Mucosa of gallbladder (tissue), 1 donor: ENCODE measurements at regions not wholly inside any gene's neighbourhood (a gene's known extent, or its start where the extent isn't known, plus 50 kb on each side); places are given as distances from the start of the nearest gene placed in this dataset.

Experiments
- DNase-seq: peaks from one replicate; pipeline ENCODE4 v3.0.0-alpha.2; 2020; ENCODE audit warnings: low spot score
- donor health status: DM: no; HTN: no; CAD: no.

DNA sequence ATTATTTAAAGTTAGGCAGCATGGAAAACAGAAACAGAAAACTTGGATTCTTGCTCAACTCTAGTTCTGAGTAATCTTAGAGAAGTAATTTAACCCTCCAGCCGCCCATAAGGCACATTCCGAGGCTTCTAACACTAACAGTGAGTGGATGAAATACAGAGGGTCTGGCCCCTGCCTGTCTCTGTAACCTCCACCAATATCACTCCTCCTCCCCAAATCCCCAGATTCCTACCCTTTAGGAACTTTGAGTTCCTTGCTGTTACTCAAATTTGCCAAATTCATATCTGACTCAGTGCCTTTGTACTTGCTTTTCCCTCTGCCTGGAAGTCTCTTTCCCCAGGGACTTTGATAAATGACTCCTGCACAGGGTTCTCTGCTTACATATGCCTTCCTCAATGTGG lies 112.5 kb upstream of the TGFBR2 start:
- DNase-seq: no peak

DNA sequence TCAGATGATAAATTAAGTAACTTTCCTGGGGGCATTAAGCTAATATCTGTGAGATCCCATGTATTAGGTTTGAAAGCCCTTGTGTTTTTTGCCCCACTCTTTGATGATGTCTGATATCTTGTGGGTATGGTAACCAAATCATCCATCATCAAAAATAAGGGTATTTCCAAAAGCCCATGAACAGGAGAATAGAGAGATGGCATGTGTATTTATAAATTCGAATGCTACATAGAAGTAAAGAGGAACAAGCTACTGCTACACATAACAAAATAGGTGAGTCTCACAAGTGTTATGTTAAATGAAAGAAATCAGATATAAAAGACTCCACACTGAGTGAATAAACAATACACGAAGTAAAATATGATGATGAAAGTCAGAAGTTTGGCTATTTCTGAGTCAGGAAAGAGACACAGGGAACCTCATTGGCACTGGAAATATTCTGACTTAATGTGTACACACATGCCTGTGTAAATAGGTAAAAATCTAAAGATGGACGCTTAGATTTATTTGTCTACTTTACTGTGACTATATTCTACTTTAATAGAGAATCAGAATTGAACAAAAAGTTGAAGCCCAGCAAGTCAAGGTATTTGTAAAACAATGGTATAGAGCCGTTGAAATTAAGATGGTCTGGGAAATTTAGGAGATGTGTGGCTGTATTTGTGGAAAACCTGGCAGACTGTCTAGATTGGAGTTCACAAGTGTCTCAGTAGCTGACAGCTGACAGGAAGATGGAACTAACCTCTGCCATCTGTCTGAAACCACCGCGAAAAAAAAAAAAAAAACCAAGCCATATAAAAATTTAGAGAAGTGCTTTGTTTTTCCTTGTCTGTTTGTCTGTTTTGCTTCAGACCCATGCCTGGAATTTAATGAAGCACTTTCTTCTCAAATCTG lies 111.0 kb upstream of the TGFBR2 start:
- no peak for DNase-seq

DNA sequence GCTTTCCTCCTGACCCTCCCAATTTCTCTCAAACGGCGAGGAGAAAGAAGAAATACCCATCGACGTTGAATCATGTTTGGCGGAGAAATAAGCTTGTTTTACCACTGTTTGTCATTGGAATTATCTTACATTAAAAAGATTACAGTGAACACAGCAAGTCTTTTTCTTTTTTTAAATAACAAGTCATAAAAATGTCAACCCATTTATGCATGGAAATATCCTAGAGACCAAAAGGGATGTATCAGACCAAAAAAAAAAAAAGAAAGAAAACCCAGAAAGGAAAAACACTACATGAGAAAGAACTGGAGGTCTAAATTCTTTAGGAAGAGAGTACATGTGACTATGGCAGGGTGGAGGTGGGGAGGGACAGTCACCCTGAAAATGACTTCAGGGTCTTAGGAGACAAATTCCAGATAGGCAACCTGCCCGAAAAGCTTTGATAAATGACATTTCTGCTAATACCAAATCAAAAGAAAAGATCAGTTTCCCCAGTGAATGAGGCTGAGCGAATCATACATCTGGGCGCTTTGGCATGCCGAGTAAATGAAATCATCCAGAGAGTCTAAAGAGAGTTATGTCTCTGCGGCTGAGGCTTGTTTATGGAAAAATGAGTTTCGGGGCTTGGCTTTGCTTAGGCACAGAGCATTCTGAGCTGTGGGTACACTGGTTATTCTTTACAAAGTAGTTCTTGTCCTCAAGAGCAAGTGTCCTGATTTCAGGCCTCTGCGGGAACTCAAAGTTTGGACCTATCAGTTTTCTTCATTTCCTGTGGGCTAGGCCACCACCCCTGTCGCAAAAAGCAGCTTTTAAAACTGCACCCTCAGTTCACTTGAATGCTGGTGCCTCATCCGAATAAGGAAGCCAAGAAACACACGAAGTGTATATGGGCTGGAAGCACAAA lies 110.1 kb upstream of the TGFBR2 start:
- DNase-seq: peak; percentile 38

DNA sequence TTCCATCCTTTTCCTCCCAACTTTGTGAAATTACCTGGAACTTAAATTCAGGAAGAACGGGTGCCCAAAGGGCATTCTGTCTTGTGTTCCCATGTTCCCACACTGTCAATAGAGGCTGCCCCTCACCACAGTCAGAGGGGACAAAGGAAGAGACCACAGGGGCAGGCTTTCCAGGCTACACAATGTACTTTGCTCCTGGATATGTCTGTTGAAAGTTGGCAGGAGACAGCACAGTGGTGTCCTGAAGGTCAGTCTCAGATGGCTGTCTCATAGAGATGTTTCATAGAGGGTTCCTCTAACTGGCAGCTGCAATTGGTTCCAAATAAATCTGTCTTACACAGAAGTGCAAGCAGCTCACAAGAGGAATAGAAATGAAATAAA lies 107.8 kb upstream of the TGFBR2 start:
- DNase-seq: no peak

DNA sequence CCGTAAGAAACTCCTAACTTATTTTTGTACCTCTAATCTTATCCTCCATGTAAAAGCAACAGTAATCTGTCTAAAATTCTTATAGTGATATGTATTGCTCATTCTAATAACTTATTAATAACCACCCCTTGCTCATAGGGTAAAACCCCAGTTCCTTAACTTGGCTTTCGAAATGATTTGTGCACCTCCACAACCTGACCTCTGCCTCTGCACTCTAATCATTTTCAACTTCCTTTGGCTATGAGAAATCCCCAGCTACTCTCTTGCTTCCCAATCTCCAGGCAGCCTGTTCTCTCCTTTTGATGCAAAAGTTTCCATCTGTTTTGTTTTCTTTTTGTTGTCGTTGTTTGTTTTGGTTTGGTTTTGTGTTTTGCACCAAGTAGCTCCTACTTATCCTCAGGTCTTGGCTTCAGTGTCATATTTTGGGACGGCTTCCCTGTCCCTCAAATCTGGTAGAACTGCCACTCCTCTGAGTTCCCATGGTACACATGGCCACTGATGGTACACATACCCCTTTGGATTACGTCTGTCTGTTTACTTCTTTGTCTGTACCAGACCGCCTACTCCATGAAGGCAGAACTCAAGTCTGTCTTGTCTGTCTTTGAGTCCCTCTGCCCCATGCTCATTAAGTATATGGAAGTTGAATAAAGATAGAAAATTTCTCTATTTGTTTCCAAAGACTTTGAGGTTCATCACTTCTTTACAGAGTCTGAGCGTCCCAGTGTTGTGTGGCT lies 105.6 kb upstream of the TGFBR2 start:
- DNase-seq: no peak

DNA sequence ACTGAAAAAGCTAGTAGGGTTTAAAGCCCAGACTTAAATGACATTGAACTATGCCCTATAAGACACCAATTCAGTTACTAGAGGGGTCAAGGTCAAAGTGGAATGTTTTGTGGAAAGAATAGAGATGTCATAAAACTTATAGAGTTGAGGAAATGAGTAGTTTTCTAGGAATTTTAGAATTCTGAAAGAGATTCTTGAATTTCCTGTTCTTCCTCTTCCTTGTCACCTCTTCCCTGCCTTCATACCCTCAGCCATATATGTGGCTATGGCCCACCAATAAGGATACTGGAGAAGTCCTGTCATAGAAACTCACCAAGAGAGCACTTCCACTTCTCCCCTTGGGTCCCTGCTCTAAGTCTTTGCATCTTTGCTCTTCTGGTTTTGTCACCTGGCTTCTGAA lies 104.9 kb upstream of the TGFBR2 start:
- no peak for DNase-seq

DNA sequence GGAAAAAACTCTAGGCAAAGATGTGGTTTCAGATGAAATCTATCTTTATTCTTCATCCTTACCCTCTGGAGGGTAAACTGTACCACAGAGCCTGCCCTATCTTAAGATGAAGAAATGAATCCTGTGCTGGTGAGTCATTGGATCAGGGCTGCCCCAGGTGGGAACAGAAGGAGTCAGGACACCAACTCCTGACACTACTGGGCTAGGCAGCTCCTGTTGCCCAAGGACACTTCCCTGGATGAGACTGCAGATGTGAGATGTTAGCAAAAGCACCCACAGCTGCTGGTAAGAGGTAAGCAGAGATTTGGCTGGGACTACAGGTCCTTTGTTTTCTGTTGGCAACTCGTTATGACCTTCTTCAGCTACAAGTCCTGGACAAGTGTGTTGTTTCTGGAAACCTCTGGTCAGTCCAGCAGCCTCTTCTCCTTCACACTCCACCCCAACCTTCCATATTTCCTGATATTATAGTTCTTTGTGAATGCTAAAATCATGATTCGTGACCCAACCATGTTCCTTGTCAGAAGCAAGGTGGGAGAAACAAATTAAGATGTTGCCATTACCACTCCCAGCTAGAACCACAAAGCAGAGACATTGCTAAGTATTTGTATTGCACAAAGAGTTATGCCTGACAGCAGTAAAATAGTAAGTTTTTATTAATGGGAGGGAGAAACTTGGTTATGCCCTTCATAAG lies 104.2 kb upstream of the TGFBR2 start:
- no peak for DNase-seq

DNA sequence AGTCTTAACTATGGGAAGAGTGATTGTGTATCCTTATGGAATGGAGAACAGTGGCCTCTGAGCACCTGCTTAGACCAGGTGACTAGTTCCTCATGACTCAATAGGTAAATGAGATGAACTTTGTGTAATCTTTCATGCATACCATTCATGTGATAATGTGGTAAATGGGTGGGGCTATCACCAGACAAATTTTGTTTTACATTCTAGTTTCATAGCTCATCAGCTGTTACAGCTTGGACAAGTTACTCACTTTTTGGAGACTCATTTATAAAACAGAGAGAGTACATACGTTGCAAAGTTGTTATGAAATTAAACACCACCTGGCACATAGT lies 103.7 kb upstream of the TGFBR2 start:
- no peak for DNase-seq

DNA sequence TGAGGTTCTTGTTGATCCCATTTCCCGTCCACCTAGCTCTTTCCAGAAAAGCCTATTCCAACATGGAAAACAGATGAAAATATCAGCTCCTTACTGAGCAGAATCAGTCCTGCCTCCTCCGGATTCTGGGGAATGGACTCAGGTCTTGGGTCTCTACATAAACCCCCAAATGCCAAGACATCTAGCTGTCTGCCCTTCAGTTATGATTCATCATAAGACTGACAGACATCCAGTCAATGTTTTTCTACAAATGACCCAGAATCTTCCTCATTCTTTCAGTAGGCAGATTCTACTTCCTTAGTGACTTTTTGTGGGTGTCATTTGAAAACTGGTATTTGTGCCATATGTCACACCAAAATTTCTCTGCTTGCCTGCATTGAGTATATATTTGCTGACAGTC lies 103.0 kb upstream of the TGFBR2 start:
- DNase-seq: no peak

DNA sequence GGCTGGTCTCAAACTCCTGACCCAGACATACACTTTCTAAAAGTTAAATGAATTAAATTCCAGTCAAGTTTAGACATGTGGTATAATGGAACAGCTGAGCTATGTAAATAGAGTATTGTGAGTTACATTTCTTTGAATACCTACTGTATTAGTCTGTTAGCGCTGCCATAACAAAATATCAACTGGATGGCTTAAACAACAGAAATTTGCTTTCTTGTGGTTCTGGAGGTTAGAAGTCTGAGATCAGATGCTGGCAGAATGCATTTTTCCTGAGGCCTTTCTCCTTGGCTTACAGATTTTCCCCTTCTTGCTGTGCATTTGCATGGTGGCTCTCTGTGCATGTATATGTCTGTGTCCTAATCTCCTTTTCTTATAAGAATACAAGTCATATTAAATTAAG lies 101.5 kb upstream of the TGFBR2 start:
- no peak for DNase-seq

DNA sequence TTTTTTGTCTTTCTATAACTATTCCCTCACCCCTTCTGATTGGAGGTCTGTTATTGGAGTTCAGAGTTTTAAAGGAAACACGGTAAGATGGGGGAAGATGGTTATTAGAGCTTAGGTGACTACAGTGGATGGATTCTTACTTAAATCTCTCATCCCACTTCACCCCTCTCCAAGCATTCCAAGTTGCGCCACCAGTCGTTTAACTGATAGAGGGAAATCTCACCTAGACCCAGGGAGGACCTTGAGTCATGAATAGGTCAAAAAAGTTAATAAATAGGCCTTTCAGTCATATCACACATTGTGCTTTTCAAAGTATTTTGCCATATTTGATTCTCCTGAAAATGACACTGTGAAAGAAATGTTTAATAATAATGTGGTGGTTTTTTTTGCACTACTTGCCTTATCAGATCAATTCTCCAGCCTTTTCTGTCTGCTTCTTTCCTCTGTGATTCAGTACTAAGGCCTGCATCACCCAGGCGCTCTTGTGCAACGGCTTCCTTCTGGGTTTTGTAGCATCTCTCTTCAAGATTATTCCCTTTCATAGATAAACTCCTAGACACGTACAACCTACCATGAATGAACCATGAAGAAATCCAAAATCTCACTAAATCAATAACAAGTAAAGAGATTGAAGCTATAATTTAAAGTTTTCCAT lies 100.4 kb upstream of the TGFBR2 start:
- DNase-seq: no peak

DNA sequence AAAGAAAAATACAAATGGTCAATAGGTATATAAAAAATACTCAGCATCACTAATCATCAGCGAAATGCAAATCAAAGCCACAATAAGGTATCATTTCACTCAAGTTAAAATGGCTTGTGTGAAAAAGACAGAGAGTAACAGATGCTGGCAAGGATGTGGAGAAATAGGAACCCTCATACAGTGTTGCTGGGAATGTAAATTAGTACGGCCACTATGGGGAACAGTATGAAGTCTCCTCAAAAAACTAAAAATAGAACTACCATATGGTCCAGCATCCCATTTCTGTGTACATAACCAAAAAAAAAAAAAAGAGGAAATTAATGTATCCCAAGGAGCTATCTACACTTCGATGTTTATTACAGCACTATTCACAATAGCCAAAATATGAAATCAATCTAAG lies 98.1 kb upstream of the TGFBR2 start:
- DNase-seq: no peak

DNA sequence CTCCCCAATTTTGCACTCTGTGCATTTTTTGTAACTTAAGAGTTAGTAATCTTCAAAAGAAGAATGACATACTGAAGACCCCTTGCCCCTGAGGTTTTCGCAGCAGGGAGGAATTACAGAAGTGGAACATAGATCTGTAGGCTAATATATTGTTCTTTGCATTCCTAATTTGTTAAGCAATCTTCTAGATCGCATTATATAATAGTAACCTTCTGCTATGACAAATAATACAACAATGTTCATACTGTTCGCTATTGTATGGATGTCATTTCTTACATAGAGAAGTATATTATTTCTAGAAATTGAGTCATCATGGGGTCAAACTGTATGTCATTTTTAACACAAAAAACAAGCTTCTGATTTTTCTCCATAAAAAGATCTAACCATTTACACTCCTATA lies 95.8 kb upstream of the TGFBR2 start:
- DNase-seq: no peak

DNA sequence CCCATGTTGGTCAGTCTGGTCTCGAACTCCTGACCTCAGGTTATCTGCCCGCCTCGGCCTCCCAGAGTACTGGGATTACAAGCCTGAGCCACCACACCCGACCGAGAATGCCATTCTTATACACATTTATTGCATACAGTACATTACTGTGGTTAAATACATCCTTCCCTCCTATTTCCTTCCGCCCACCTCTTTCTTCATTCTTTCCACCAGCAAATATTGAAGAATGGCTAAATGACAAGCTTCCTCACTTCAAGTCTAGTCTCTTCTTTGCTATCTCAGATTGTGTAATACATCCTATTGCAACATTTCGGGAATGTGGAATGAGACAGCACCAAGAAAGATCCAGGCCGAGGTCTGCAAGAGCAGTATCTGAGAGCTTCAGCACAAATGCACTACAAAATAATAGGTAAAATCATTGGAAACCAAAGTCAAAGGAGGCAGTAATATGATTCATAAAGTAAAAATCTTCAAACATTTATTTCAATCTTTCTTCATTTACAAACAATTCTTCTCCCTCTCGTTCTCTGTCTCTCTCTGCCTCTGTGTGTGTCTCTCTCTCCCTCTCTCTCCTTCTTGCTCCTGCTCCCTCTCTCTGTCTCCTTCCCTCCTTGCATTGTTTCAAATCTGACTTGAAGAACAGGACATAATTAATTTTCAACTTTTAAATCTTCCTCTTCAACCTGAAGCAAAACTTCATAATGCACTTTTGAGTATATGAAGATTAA lies 94.7 kb upstream of the TGFBR2 start:
- DNase-seq: no peak

DNA sequence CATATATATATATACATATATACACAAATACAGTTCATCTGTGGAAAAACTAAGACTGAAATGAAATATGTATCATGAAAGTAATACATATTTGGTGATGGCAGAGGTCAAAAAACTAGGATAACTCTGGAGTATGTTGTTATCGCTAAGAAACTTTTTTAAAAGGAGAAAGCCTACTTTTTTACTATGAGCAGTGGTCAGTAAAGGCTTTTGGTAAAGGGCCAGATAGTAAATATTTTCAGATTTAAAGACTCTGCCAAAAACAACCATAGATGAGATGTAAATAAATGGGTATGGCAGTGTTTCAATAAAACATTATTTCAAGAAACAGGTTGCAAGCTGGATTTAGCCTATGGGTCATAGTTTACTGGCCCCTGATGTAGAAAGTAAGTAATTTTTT lies 93.8 kb upstream of the TGFBR2 start:
- DNase-seq: no peak

DNA sequence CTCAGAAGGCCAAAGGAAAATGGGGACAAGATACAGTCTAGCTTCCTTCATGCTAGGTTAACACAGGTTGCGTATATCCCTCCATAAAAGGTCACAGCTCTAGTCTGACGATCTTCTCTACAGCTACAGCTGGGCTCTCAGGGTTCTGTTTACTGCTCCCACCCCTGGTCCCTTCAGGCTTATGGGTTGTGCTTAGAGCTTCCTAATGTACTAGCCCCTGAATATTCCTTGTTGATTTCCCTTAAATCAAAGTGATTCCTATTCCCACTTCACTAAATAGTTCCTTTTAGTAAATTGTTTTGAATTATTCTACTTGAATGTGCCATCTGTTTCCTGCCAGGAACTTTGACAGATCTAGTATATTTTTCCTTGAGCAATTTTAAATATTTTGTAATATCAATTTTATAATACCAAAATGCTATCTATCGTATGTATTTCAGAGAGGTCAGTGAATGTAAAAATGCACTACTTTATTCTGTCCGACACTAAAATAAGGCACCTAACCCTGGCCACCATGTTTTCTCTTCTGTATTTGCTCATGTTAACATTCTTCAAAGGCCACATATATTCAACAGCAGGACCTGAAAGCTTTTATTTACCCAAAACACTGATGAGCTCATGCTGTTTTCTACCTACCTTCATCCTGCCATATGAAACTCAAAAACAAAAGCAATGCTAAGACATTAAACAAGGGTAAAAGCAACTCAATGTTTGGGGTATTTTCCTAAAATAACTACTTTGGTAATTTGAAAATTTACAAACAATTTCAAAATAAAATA lies 92.8 kb upstream of the TGFBR2 start:
- DNase-seq: no peak

DNA sequence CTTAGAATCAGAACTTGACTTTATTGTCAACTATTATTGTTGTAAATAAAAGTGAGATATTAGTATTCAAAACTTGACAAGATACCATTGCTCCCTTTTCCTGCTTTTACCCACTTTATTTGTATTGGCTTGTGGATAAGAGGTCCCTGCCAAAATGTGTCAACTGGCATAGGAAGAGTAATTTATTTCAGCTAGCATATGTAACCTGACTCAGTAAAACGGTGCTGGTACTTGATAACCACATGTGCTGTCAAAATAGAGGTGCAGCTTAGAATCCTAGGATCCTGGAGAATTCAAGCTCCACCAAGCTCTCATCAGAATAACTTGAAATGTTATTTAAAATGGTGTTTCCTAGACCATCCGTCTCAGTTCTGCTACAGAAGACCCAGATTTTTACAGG lies 90.2 kb upstream of the TGFBR2 start:
- no peak for DNase-seq

DNA sequence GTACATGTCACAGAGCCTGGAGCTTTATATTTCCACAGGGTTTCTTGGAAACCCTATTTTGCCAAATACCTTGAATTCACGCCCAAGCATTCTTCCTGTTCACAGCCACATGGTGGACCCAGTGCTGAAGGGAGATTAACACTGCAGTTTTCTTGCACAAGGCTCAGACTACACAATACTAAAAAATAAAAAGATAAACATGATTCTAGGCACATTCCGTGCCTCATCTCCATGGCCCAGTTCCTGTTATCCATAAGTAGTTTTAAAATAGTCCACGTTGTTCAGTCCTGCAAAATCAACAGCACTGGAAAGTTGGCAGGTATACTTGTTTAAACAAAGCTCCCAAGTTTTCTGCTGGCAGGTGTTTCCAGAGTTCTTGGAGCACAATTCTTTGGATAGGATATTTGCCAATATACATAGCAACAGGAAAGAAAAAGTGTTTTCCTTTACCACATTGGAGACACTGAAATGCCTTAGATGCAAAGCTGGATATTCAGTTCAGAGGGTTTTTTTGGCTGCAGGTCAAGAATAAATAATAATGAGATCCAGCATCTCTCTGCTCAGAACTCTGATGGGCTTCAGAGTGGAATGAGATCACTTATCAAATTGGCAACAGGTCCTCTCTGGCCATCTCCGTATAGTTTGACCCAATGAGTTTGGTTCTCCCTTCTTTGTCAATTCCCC lies 88.1 kb upstream of the TGFBR2 start:
- peak; percentile 62 for DNase-seq

DNA sequence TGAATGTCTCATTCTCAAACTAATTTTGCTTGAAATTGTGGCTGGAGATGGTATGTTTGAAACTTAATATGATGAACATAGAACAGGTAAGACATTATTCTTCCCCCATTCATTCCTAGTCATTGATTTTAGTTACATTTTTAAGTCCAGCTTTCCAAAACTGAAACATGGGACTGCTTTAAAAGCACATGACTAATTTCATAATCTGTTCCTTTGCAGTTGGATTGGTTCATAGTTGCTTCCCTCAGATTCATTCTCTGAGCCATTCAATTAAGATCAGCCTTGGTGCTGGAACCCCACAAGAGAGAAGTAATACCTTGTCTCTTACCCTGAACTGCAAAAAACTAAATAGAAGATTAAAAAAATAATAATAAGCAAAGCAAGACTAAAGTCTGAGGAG lies 87.5 kb upstream of the TGFBR2 start:
- no peak for DNase-seq
